ENCODE measurements at regions not wholly inside any gene's neighbourhood (a gene's known extent, or its start where the extent isn't known, plus 50 kb on each side); places are given as distances from the start of the nearest gene placed in this dataset.
A peak's percentile ranks its signal among the peaks of the same experiment; 100 is the strongest.

- H3K9me3 ChIP-seq (ENCODE audit: low read depth, low read length, poor library complexity, severe bottlenecking): no peaks in the 10 kb centered on the region
- H3K27ac ChIP-seq (ENCODE audit: low read depth, low read length, poor library complexity, severe bottlenecking): no peak overlapping the region
- TF ChIP-seq, protein P1, sequence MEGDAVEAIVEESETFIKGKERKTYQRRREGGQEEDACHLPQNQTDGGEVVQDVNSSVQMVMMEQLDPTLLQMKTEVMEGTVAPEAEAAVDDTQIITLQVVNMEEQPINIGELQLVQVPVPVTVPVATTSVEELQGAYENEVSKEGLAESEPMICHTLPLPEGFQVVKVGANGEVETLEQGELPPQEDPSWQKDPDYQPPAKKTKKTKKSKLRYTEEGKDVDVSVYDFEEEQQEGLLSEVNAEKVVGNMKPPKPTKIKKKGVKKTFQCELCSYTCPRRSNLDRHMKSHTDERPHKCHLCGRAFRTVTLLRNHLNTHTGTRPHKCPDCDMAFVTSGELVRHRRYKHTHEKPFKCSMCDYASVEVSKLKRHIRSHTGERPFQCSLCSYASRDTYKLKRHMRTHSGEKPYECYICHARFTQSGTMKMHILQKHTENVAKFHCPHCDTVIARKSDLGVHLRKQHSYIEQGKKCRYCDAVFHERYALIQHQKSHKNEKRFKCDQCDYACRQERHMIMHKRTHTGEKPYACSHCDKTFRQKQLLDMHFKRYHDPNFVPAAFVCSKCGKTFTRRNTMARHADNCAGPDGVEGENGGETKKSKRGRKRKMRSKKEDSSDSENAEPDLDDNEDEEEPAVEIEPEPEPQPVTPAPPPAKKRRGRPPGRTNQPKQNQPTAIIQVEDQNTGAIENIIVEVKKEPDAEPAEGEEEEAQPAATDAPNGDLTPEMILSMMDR (conservative IDR thresholded peaks at IDR 0.05; ENCODE audit: low read depth, low read length): no peak
- no peak for TF ChIP-seq EZH2 (IDR thresholded peaks at IDR 0.05; ENCODE audit: borderline replicate concordance, low read depth, low read length, poor library complexity, severe bottlenecking)
- no peaks in the 10 kb centered on the region for H3K36me3 ChIP-seq (ENCODE audit: insufficient read depth, low read length, poor library complexity, severe bottlenecking)
- no peaks in the 10 kb centered on the region for H3K27me3 ChIP-seq (replicated peaks; ENCODE audit: insufficient read depth, low read depth, low read length, poor library complexity)
- CTCF ChIA-PET: no interaction called here
- no TSS peak for BruUV-seq (replicated peaks)
- no peak for DNase-seq (ENCODE audit: low spot score)
- peaks cover 42% of the 10 kb centered on the region for H3K4me1 ChIP-seq (ENCODE audit: insufficient read depth, low read length, poor library complexity, severe bottlenecking)
- POLR2A ChIA-PET (ENCODE audit: low non-redundant PET): no interaction called here
- H3K4me3 ChIP-seq (ENCODE audit: low read depth, low read length, poor library complexity, severe bottlenecking): no peak overlapping the region
- intact Hi-C loops (cut with micrococcal nuclease; ENCODE audit: unreplicated experiment): no loop called here
Observed at GRCh38 chr1:201761871-201762270, 67.1 kb upstream of the IPO9 start.

DNA sequence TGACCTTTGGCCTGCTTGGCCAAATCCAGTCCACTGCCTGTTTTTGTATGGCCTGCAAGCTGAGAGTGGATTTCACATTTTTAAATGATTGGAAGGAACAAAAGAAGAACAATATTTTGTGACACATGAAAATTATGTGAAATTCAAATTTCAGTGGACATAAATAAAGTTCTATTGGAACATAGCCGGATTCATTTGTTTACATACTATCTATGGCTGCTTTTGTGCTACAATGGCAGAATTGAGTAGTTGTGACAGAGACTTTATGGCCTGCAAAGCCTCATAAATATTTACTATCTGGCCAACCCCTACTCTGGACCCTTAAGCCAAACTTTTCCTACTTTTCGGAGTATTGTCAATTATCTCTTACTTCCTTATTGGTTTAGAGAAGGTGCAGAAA lies 66.6 kb upstream of the IPO9 start:
- POLR2A ChIA-PET (ENCODE audit: low non-redundant PET): no interaction called here
- DNase-seq (ENCODE audit: low spot score): no peak
- intact Hi-C loops (cut with micrococcal nuclease; ENCODE audit: unreplicated experiment): no loop called here
- no peaks in the 10 kb centered on the region for H3K36me3 ChIP-seq (ENCODE audit: insufficient read depth, low read length, poor library complexity, severe bottlenecking)
- TF ChIP-seq, protein P1 (conservative IDR thresholded peaks at IDR 0.05; ENCODE audit: low read depth, low read length): no peak
- no peak for TF ChIP-seq EZH2 (IDR thresholded peaks at IDR 0.05; ENCODE audit: borderline replicate concordance, low read depth, low read length, poor library complexity, severe bottlenecking)
- no peak overlapping the region for H3K4me3 ChIP-seq (ENCODE audit: low read depth, low read length, poor library complexity, severe bottlenecking)
- BruUV-seq (replicated peaks): no TSS peak
- CTCF ChIA-PET: no interaction called here
- no peak overlapping the region for H3K27ac ChIP-seq (ENCODE audit: low read depth, low read length, poor library complexity, severe bottlenecking)
- H3K27me3 ChIP-seq (replicated peaks; ENCODE audit: insufficient read depth, low read depth, low read length, poor library complexity): no peaks in the 10 kb centered on the region
- H3K4me1 ChIP-seq (ENCODE audit: insufficient read depth, low read length, poor library complexity, severe bottlenecking): peaks cover 38% of the 10 kb centered on the region
- H3K9me3 ChIP-seq (ENCODE audit: low read depth, low read length, poor library complexity, severe bottlenecking): no peaks in the 10 kb centered on the region

DNA sequence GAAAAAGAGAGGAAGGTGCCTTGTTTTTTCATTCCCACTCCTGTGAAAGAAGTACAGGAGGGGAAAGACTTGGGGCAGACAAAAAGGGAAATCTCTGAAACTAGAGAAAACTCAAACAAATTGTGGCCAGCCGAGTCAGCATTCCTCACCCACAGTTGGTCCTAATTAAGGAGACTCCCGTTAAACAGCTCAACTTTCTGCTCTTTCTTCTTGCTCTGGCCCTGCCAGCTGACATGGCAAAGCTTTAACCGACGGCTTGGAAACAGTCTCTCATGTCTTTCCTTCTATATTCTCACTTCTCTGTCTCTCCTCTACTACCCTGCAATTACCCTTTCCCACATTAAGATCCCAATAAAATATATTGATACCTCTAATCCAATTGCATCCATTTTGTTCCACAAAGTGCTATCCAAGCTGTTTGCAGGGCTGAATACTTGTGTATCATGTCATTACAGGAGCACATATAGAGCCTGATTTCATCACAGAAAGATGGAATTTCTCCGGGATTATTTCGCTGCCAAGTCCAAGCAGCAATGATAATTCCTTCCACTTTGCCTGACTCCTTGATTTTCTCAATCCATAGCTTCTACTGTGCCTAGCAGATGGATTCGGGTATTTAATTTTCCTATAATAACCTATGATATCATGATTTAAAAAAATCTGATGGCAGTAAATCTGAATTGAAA lies 65.4 kb upstream of the IPO9 start:
- no peaks in the 10 kb centered on the region for H3K27me3 ChIP-seq (replicated peaks; ENCODE audit: insufficient read depth, low read depth, low read length, poor library complexity)
- H3K4me1 ChIP-seq (ENCODE audit: insufficient read depth, low read length, poor library complexity, severe bottlenecking): peaks cover 31% of the 10 kb centered on the region
- peak overlapping the region; percentile 4 for H3K27ac ChIP-seq (ENCODE audit: low read depth, low read length, poor library complexity, severe bottlenecking)
- BruUV-seq (replicated peaks): no TSS peak
- H3K4me3 ChIP-seq (ENCODE audit: low read depth, low read length, poor library complexity, severe bottlenecking): no peak overlapping the region
- ChIA-PET POLR2A (ENCODE audit: low non-redundant PET) (no interaction called here), CTCF (interaction anchor here (1.3 kb wide), 1 partner anchor 54 kb away, joined by 4 read pairs; no protein-coding TSS in a partner anchor)
- intact Hi-C loops (cut with micrococcal nuclease; ENCODE audit: unreplicated experiment): no loop called here
- no peaks in the 10 kb centered on the region for H3K36me3 ChIP-seq (ENCODE audit: insufficient read depth, low read length, poor library complexity, severe bottlenecking)
- no peaks in the 10 kb centered on the region for H3K9me3 ChIP-seq (ENCODE audit: low read depth, low read length, poor library complexity, severe bottlenecking)
- TF ChIP-seq EZH2 (IDR thresholded peaks at IDR 0.05; ENCODE audit: borderline replicate concordance, low read depth, low read length, poor library complexity, severe bottlenecking): no peak
- TF ChIP-seq, protein P1 (conservative IDR thresholded peaks at IDR 0.05; ENCODE audit: low read depth, low read length): no peak
- peak; percentile 44 for DNase-seq (ENCODE audit: low spot score)
